ENCODE measurements at regions not wholly inside any gene's neighbourhood (a gene's known extent, or its start where the extent isn't known, plus 50 kb on each side); places are given as distances from the start of the nearest gene placed in this dataset.

GRCh38 chr6:45739058-45739457 lies 276.6 kb downstream of the CLIC5 start:
- no peak for DNase-seq

- no peak for DNase-seq
Measured at GRCh38 chr6:45738057-45738455, 277.6 kb downstream of the CLIC5 start.

- no peak for DNase-seq
Measured at GRCh38 chr6:45737331-45738056, 278.2 kb downstream of the CLIC5 start.

- no peak for DNase-seq
Measured at GRCh38 chr6:45736134-45736533, 279.5 kb downstream of the CLIC5 start.

GRCh38 chr6:45732731-45733130 lies 282.9 kb downstream of the CLIC5 start:
- DNase-seq: no peak

- no peak for DNase-seq
Measured at GRCh38 chr6:45730232-45730631, 285.4 kb downstream of the CLIC5 start.

GRCh38 chr6:45728674-45729073 lies 287.0 kb downstream of the CLIC5 start:
- no peak for DNase-seq

- DNase-seq: no peak
Measured at GRCh38 chr6:45727819-45728449, 287.7 kb downstream of the CLIC5 start.

GRCh38 chr6:45727228-45727627 lies 288.4 kb downstream of the CLIC5 start:
- DNase-seq: no peak

GRCh38 chr6:45726444-45726843 lies 289.2 kb downstream of the CLIC5 start:
- no peak for DNase-seq

- no peak for DNase-seq
Measured at GRCh38 chr6:45724511-45724910, 291.1 kb downstream of the CLIC5 start.

GRCh38 chr6:45724027-45724426 lies 291.6 kb downstream of the CLIC5 start:
- no peak for DNase-seq

GRCh38 chr6:45722876-45723275 lies 292.8 kb downstream of the CLIC5 start:
- no peak for DNase-seq

- DNase-seq: no peak
Measured at GRCh38 chr6:45721665-45722064, 294.0 kb downstream of the CLIC5 start.

- no peak for DNase-seq
Measured at GRCh38 chr6:45718871-45719270, 296.8 kb downstream of the CLIC5 start.

- no peak for DNase-seq
Measured at GRCh38 chr6:45718131-45718530, 297.5 kb downstream of the CLIC5 start.

GRCh38 chr6:45717715-45718114 lies 297.9 kb downstream of the CLIC5 start:
- DNase-seq: no peak

GRCh38 chr6:45717027-45717426 lies 298.6 kb downstream of the CLIC5 start:
- no peak for DNase-seq

- no peak for DNase-seq
Measured at GRCh38 chr6:45715508-45715803, 300.2 kb downstream of the CLIC5 start.

GRCh38 chr6:45714741-45715507 lies 300.7 kb downstream of the CLIC5 start:
- DNase-seq: peak; percentile 26

GRCh38 chr6:45714006-45714730 lies 301.5 kb downstream of the CLIC5 start:
- no peak for DNase-seq
